ENCODE measurements at regions not wholly inside any gene's neighbourhood (a gene's known extent, or its start where the extent isn't known, plus 50 kb on each side); places are given as distances from the start of the nearest gene placed in this dataset.

- H2BK15ac ChIP-seq (ENCODE audit: low read depth, low read length): no peak overlapping the region
- H3K4ac ChIP-seq (ENCODE audit: low read depth, low read length): no peak overlapping the region
- no peak overlapping the region for H2BK20ac ChIP-seq (ENCODE audit: low read depth, low read length, poor library complexity, severe bottlenecking)
- no peak overlapping the region for H2BK5ac ChIP-seq (ENCODE audit: insufficient read length, low read length)
- H3K4me2 ChIP-seq (ENCODE audit: insufficient read depth, insufficient read length, low read length): peak overlapping the region; percentile 90
- no peak overlapping the region for H4K5ac ChIP-seq (ENCODE audit: insufficient read length, low read depth, low read length)
- no peak overlapping the region for H4K8ac ChIP-seq (replicated peaks; ENCODE audit: insufficient read length, low read depth, low read length)
- Mint-ChIP-seq H3K27ac (no peak overlapping the region), H3K27me3 (ENCODE audit: low read depth) (peaks cover 16% of the 10 kb centered on the region), H3K9me3 (no peaks in the 10 kb centered on the region; a peak in 1 of 5 replicates), H3K4me3 (peak overlapping the region; percentile 78 to 82), H3K4me1 (peaks cover 28 to 34% of the 10 kb centered on the region in 2 experiments), H3K36me3 (ENCODE audit: insufficient read depth in 1 of 3, low read depth in 3 of 3) (peaks cover 4 to 24% (median 5%) of the 10 kb centered on the region in 3 experiments; a peak in 4 of 7 replicates)
- H2AK5ac ChIP-seq (ENCODE audit: insufficient read length, low read length): no peak overlapping the region
- H4K91ac ChIP-seq (ENCODE audit: insufficient read length, low read depth, low read length): no peak overlapping the region
- H4K20me1 ChIP-seq (ENCODE audit: control insufficient read depth, insufficient read depth, insufficient read length): no peaks in the 10 kb centered on the region
- no peaks in the 10 kb centered on the region for H3K9me3 ChIP-seq (ENCODE audit: control insufficient read depth, low read depth, low read length)
- no peaks in the 10 kb centered on the region; the same call in 1 of the 2 replicates for H3K27me3 ChIP-seq (ENCODE audit: insufficient read depth, low read length)
- no CpG with 5 or more reads among the region's 47 CpGs for WGBS (ENCODE audit: extremely low coverage, insufficient read length, low lambda C conversion rate)
- no peak overlapping the region for H2BK120ac ChIP-seq (ENCODE audit: low read depth, low read length, poor library complexity, severe bottlenecking)
- H3K9ac ChIP-seq (ENCODE audit: extremely low read depth, insufficient read length, low read length): no peak overlapping the region
- H3K56ac ChIP-seq (ENCODE audit: insufficient read length, low read depth, low read length): no peak overlapping the region
- peak overlapping the region; percentile 62 for H3K18ac ChIP-seq (ENCODE audit: insufficient read length, low read depth, low read length)
- no peak overlapping the region for H3K23ac ChIP-seq (ENCODE audit: insufficient read length, low read depth, low read length)
- peaks cover 7% of the 10 kb centered on the region; the same call in 1 of the 2 replicates for H3K79me2 ChIP-seq (ENCODE audit: insufficient read depth, low read length)
- peak overlapping the region; percentile 79; the same call in 1 of the 2 replicates for H3K14ac ChIP-seq (ENCODE audit: insufficient read depth, low read length)
- no peaks in the 10 kb centered on the region for H3K79me1 ChIP-seq (ENCODE audit: insufficient read depth, low read depth, low read length, poor library complexity, severe bottlenecking)
- peaks cover 14% of the 10 kb centered on the region for H3K23me2 ChIP-seq (ENCODE audit: insufficient read length, low read depth, low read length, poor library complexity, severe bottlenecking)
- DNase-seq: no peak
- no peak overlapping the region for H2AFZ ChIP-seq (ENCODE audit: low read length)
- H2BK12ac ChIP-seq (ENCODE audit: insufficient read length, low read depth, low read length): no peak overlapping the region
- no peak overlapping the region for H3K27ac ChIP-seq (ENCODE audit: insufficient read length, low read depth, low read length)
- no peak for TF ChIP-seq CTCF (conservative IDR thresholded peaks at IDR 0.05)
- no peak overlapping the region for H3T11ph ChIP-seq (ENCODE audit: low read length)
- no peaks in the 10 kb centered on the region; the same call in 1 of the 2 replicates for H3K4me1 ChIP-seq (ENCODE audit: insufficient read depth, low read length)
Observed at GRCh38 chr1:9182784-9183257, 51.8 kb upstream of the H6PD start.

Data from H9 (cell line).